Heart left ventricle (tissue), 16 donors: ENCODE measurements at regions not wholly inside any gene's neighbourhood (a gene's known extent, or its start where the extent isn't known, plus 50 kb on each side); places are given as distances from the start of the nearest gene placed in this dataset.
A peak's percentile ranks its signal among the peaks of the same experiment; 100 is the strongest.
"Not testable (repeated sequence)": the region's sequence is repeated elsewhere in the genome, so short reads cannot be mapped to it uniquely, and the experiment has no call there.

Source experiments
- ATAC-seq, 4 donors: fragments of 200-7000 bp; cut with Tn5 transposase; one replicate each; pipeline ENCODE4 v1.9.1; 2020 to 2022; ENCODE audit warnings: moderate library complexity in 4 of 4, mild to moderate bottlenecking in 3 of 4, moderate number of reproducible peaks in 1 of 4
- DNase-seq, 5 donors: peaks; one replicate each; pipeline ENCODE4 v3.0.0-alpha.2; 2020
- H3K27ac ChIP-seq, 12 donors: fragments of 200-600 bp; sonication (generic) in 4 of 12; one replicate each; pipeline versions ENCODE4 v1.5.0 to v1.8.0; 2016 to 2022; ENCODE audit warnings: mild to moderate bottlenecking in 2 of 12
- H3K27me3 ChIP-seq, 9 donors: fragments of 200-600 bp; sonication (generic) in 2 of 9; one replicate each; pipeline versions ENCODE4 v1.5.1 to v1.8.0; 2016 to 2022; ENCODE audit warnings: mild to moderate bottlenecking in 3 of 9
- H3K36me3 ChIP-seq, 9 donors: fragments of 200-600 bp; sonication (generic) in 2 of 9; one replicate each; pipeline versions ENCODE4 v1.5.0 to v1.8.0; 2018 to 2022; ENCODE audit warnings: mild to moderate bottlenecking in 2 of 9
- H3K4me1 ChIP-seq, 12 donors: fragments of 200-600 bp; sonication (generic) in 4 of 12; one replicate each; pipeline versions ENCODE4 v1.5.0 to v1.8.0; 2016 to 2022; ENCODE audit warnings: mild to moderate bottlenecking in 3 of 12
- H3K4me3 ChIP-seq, 12 donors: fragments of 200-600 bp; sonication (generic) in 4 of 12; one replicate each; pipeline versions ENCODE4 v1.5.0 to v1.8.0; 2017 to 2022; ENCODE audit warnings: mild to moderate bottlenecking in 9 of 12, moderate library complexity in 4 of 12
- H3K9me3 ChIP-seq, 12 donors: fragments of 200-600 bp; sonication (generic) in 4 of 12; one replicate each; pipeline versions ENCODE4 v1.5.0 to v1.8.0; 2016 to 2022; ENCODE audit warnings: mild to moderate bottlenecking in 1 of 12
- CTCF ChIP-seq, 12 donors: fragments of 200-600 bp; sonication (generic) in 4 of 12; IDR thresholded peaks; one replicate each; pipeline versions ENCODE4 v1.5.0 to v1.8.0; 2018 to 2022; ENCODE audit warnings: antibody characterized with exemption in 12 of 12, mild to moderate bottlenecking in 5 of 12
- POLR2A ChIP-seq, 2 donors: fragments of 450-650 bp; IDR thresholded peaks; one replicate each; pipeline ENCODE4 v1.6.1; 2017; ENCODE audit warnings: antibody characterized with exemption in 2 of 2, mild to moderate bottlenecking in 2 of 2, moderate library complexity in 2 of 2
- WGBS, 4 donors: extraction: QIAGEN DNeasy Blood & Tissue Kit in 2 of 4; methylation state at CpG; one replicate each; pipeline versions ENCODE4 v1.1.5 to v1.1.7; 2013 to 2018; 5-methylcytosine and 5-hydroxymethylcytosine counted together
- intact Hi-C, 10 donors: fragments of 100-400 bp; cut with DNase I; formaldehyde crosslinking; loops; one replicate each; pipeline versions ENCODE4 v1.11.1 to v1.14.2; 2022
- donor health status: ischemic (EF 13 %, LVEDD 7.1; RV severe dilation, severe dysfunction).
- donor health status: healthy with polysubstance abuse.
- donor health status: DM: no; HTN: yes; CAD: no.
- donor health status: DM: no; HTN: no; CAD: no.
- donor health status: ischemic (EF 25% LVEDD 6.9; RV normal size, moderate dysfunction).
- donor health status: ischemic (EF 25% LVEDD 5.7; RV mildly dilated, moderate dysfunction).
- donor health status: healthy.
- donor health status: DM: yes; HTN: yes; CAD: no.
- donor health status: ischemic (EF 35%, LVEDD 5.7; RV mildly dilated, moderate dysfunction).
- donor health status: nonischemic (EF 11% LVEDD 7.7; RV severe dilation, severe dysfunction).
- donor health status: DM: yes; HTN: yes; CAD: no.
- donor health status: PGD.
- donor health status: ischemic (EF 29% LVEDD 5.4; RV normal size, mild dysfunction).
- donor health status: nonischemic (EF 23%, LVEDD 6.1; RV moderate dilation, normal function).

- Histone ChIP-seq H3K4me3 (no peak overlapping the region), H3K36me3 (no peaks in the 10 kb centered on the region), H3K9me3 (no peaks in the 10 kb centered on the region), H3K4me1 (no peaks in the 10 kb centered on the region), H3K27ac (no peak overlapping the region), H3K27me3 (no peaks in the 10 kb centered on the region)
- intact Hi-C loops: no loop called here
- TF ChIP-seq POLR2A (IDR thresholded peaks at IDR 0.05): no peak
- TF ChIP-seq CTCF (IDR thresholded peaks at IDR 0.05): no peak
- DNase-seq (no peak), ATAC-seq (no peak)
- 69 to 79% (median 74%) methylated on average over 2 of the region's 2 CpGs for WGBS, 4 donors
Measured at GRCh38 chr11:97087419-97087818, 697.6 kb downstream of the JRKL start.

- no peaks in the 10 kb centered on the region for H3K9me3 ChIP-seq
- DNase-seq: no peak
- no peaks in the 10 kb centered on the region for H3K36me3 ChIP-seq
- no peak overlapping the region for H3K4me3 ChIP-seq
- no peak for ATAC-seq
- H3K27me3 ChIP-seq: no peaks in the 10 kb centered on the region
- intact Hi-C loops: no loop called here
- TF ChIP-seq POLR2A (IDR thresholded peaks at IDR 0.05): no peak
- peak in 4 of 12 donors; percentile 10 to 29 (median 20) for TF ChIP-seq CTCF (IDR thresholded peaks at IDR 0.05)
- 53 to 74% (median 66%) methylated on average over 1 of the region's 1 CpG for WGBS, 4 donors
- peaks cover 0 to 6% (median 0%) of the 10 kb centered on the region in 12 donors for H3K4me1 ChIP-seq
- no peak overlapping the region for H3K27ac ChIP-seq
Measured at GRCh38 chr11:97092823-97093222, 703.0 kb downstream of the JRKL start.

- intact Hi-C loops, H3K36me3 ChIP-seq, H3K27me3 ChIP-seq, H3K4me3 ChIP-seq, ATAC-seq, H3K27ac ChIP-seq, DNase-seq, H3K4me1 ChIP-seq: not testable (repeated sequence)
- peaks cover 0 to 11% (median 0%) of the 10 kb centered on the region in 12 donors for H3K9me3 ChIP-seq
- 94 to 98% (median 97%) methylated on average over 2 to 3 of the region's 3 CpGs for WGBS, 4 donors
Measured at GRCh38 chr11:97102180-97102579, 712.4 kb downstream of the JRKL start.

- Histone ChIP-seq H3K4me3 (no peak overlapping the region), H3K36me3 (no peaks in the 10 kb centered on the region), H3K9me3 (peaks cover 0 to 10% (median 0%) of the 10 kb centered on the region in 12 donors), H3K4me1 (no peaks in the 10 kb centered on the region), H3K27me3 (no peaks in the 10 kb centered on the region), H3K27ac (no peak overlapping the region)
- ATAC-seq (no peak), DNase-seq (no peak)
- TF ChIP-seq CTCF (IDR thresholded peaks at IDR 0.05): no peak
- TF ChIP-seq POLR2A (IDR thresholded peaks at IDR 0.05): no peak
- intact Hi-C loops: no loop called here
Measured at GRCh38 chr11:97107604-97108003, 717.8 kb downstream of the JRKL start.

- Histone ChIP-seq H3K27me3 (no peaks in the 10 kb centered on the region), H3K27ac (no peak overlapping the region), H3K9me3 (peaks cover 0 to 11% (median 0%) of the 10 kb centered on the region in 12 donors), H3K36me3 (no peaks in the 10 kb centered on the region), H3K4me1 (no peaks in the 10 kb centered on the region), H3K4me3 (no peak overlapping the region)
- 64 to 89% (median 79%) methylated on average over 1 of the region's 1 CpG for WGBS, 4 donors
- ATAC-seq: no peak
- intact Hi-C loops: no loop called here
- no peak for DNase-seq
- no peak for TF ChIP-seq POLR2A (IDR thresholded peaks at IDR 0.05)
- TF ChIP-seq CTCF (IDR thresholded peaks at IDR 0.05): no peak
Measured at GRCh38 chr11:97109078-97109477, 719.3 kb downstream of the JRKL start.
